Fibroblast of lung (primary cell): ENCODE measurements at regions not wholly inside any gene's neighbourhood (a gene's known extent, or its start where the extent isn't known, plus 50 kb on each side); places are given as distances from the start of the nearest gene placed in this dataset.

Experiments
- DNase-seq, 2 donors: peaks; one replicate each; pipeline versions ENCODE4 v3.0.0 to v3.0.0-alpha.2; 2010; ENCODE audit warnings: low read depth in 2 of 2
- H2AFZ ChIP-seq: 2 replicates; pipeline ENCODE4 v1.5.1; 2012; ENCODE audit warnings: low read length, control low read depth, inconsistent platforms
- H3K27ac ChIP-seq: 2 replicates; pipeline ENCODE4 v1.5.1; 2011; ENCODE audit warnings: low read length, control low read depth; ENCODE audit not compliant: insufficient read depth
- H3K27me3 ChIP-seq: 2 replicates; pipeline ENCODE4 v1.5.1; 2011; ENCODE audit warnings: mild to moderate bottlenecking, low read length; ENCODE audit not compliant: control insufficient read depth, insufficient read depth
- H3K36me3 ChIP-seq: 2 replicates; pipeline ENCODE4 v1.5.1; 2011; ENCODE audit warnings: low read length; ENCODE audit not compliant: control insufficient read depth, insufficient read depth
- H3K4me1 ChIP-seq: 2 replicates; pipeline ENCODE4 v1.5.1; 2011; ENCODE audit warnings: low read length; ENCODE audit not compliant: control insufficient read depth, insufficient read depth; ENCODE audit errors: extremely low read depth
- H3K4me2 ChIP-seq: 2 replicates; pipeline ENCODE4 v1.5.1; 2011; ENCODE audit warnings: low read length, control low read depth; ENCODE audit not compliant: insufficient read depth; ENCODE audit errors: extremely low read depth
- H3K4me3 ChIP-seq, 4 experiments: fragments of 200-600 bp in 1 of 4; sonication (generic) in 1 of 4; replicated peaks in 1 of 4; 2 replicates each; pipeline ENCODE4 v1.5.1; 2011 to 2016; ENCODE audit warnings: low read length in 4 of 4, low read depth in 3 of 4, mild to moderate bottlenecking in 3 of 4, control low read depth in 2 of 4, inconsistent platforms in 1 of 4, mixed read lengths in 1 of 4; ENCODE audit not compliant: insufficient read depth in 1 of 4; ENCODE audit errors: control extremely low read depth in 1 of 4
- H3K79me2 ChIP-seq: 2 replicates; pipeline ENCODE4 v1.5.1; 2012; ENCODE audit warnings: mild to moderate bottlenecking, low read length, inconsistent platforms; ENCODE audit not compliant: control insufficient read depth, insufficient read depth
- H3K9ac ChIP-seq: 2 replicates; pipeline ENCODE4 v1.5.1; 2011; ENCODE audit warnings: mild to moderate bottlenecking, low read length, control low read depth; ENCODE audit not compliant: insufficient read depth
- H3K9me3 ChIP-seq: 2 replicates; pipeline ENCODE4 v1.5.1; 2012; ENCODE audit warnings: low read depth, low read length; ENCODE audit not compliant: control insufficient read depth, insufficient read depth
- H4K20me1 ChIP-seq: 2 replicates; pipeline ENCODE4 v1.5.1; 2011; ENCODE audit warnings: low read length; ENCODE audit not compliant: control insufficient read depth, insufficient read depth; ENCODE audit errors: extremely low read depth
- CTCF ChIP-seq, 2 donors: IDR thresholded peaks in 1 of 2; conservative IDR thresholded peaks in 1 of 2; 1 replicate in 1 of 2; 2 replicates in 1 of 2; pipeline ENCODE4 v1.5.1; 2011 to 2012; ENCODE audit warnings: low read length in 2 of 2, control low read depth in 1 of 2, inconsistent platforms in 1 of 2, low read depth in 1 of 2, mild to moderate bottlenecking in 1 of 2
- EZH2 ChIP-seq: IDR thresholded peaks from 2 replicates; pipeline ENCODE4 v1.5.1; 2012; ENCODE audit warnings: low read length, control low read depth, mild to moderate bottlenecking; ENCODE audit errors: missing control alignments

DNA sequence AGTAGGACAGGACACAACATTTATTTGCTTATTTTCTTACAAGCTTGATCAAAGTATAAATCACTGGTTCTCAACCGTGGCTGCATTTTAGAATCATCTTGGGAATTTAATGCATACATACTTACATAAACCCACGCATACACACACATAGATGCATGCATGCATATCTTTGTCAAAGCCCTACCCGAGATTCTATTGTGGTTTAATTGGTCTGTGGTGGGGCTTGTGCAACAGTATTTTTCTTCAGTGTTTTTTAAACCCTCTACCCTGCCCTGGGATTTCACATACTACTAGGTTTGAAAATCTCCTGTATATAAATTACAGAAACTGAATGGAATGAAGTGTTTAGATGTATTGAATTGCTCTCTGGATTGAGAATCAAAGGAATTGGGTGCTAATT is 1166.2 kb downstream of the MAT2B start:
- no peak overlapping the region for H3K9ac ChIP-seq
- no peaks in the 10 kb centered on the region for H3K36me3 ChIP-seq
- no peak overlapping the region for H3K4me3 ChIP-seq
- H3K4me1 ChIP-seq: no peaks in the 10 kb centered on the region
- no peaks in the 10 kb centered on the region for H4K20me1 ChIP-seq
- no peak for TF ChIP-seq CTCF (conservative IDR thresholded peaks at IDR 0.05 in 1 of 2, IDR thresholded peaks at IDR 0.05 in 1 of 2; ENCODE audit: low read depth in 1 of 2, low read length in 2 of 2)
- TF ChIP-seq EZH2: no peak
- H3K79me2 ChIP-seq: no peaks in the 10 kb centered on the region
- DNase-seq: no peak
- no peak overlapping the region for H3K4me2 ChIP-seq
- no peaks in the 10 kb centered on the region for H3K27me3 ChIP-seq
- no peaks in the 10 kb centered on the region for H3K9me3 ChIP-seq
- H2AFZ ChIP-seq: no peak overlapping the region
- no peak overlapping the region for H3K27ac ChIP-seq

- H3K4me1 ChIP-seq: no peaks in the 10 kb centered on the region
- no peak overlapping the region for H3K4me3 ChIP-seq
- no peaks in the 10 kb centered on the region for H4K20me1 ChIP-seq
- peak overlapping the region; percentile 10 for H2AFZ ChIP-seq
- no peaks in the 10 kb centered on the region for H3K9me3 ChIP-seq
- no peak overlapping the region for H3K4me2 ChIP-seq
- no peaks in the 10 kb centered on the region for H3K36me3 ChIP-seq
- no peak overlapping the region for H3K27ac ChIP-seq
- no peak for DNase-seq
- H3K9ac ChIP-seq: no peak overlapping the region
- H3K79me2 ChIP-seq: no peaks in the 10 kb centered on the region
- no peaks in the 10 kb centered on the region for H3K27me3 ChIP-seq
- TF ChIP-seq EZH2: no peak
- TF ChIP-seq CTCF (conservative IDR thresholded peaks at IDR 0.05 in 1 of 2, IDR thresholded peaks at IDR 0.05 in 1 of 2; ENCODE audit: low read depth in 1 of 2, low read length in 2 of 2): no peak
Measured at GRCh38 chr5:164672205-164672604, 1166.8 kb downstream of the MAT2B start.

DNA sequence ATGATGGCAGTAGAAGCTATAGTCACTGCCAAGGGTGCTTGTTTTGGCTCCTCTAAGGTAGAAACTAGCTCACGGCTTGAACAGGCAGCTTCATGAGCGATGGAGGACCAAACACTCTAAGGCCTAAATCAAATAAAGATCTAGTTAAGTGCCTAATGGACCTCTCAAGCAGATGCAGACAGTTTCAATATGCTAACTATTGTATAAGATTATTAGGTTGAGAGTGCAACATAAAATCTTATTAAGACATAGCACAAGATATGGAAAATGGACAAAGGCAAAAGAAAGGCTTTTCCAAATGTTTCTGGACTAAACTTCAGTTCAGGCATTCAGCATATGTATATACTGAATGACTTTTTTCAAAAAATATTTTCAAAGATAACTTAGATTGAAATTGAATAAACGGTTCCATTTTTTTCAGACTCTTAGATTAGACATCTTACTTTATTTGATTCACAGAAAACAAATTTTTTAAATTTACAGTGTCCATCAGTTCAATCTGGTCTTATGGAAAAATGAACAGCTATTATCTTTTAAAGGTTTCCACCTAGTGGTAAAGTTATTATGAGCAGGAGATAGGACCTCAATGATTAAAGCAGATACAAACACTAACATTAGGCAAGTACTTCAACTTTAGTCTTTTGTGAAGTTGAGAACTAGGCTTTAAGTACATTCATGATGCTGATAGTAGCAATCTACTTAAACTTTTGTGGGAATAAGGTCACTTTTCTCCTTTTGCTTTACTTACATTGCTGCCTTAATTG is 1167.7 kb downstream of the MAT2B start:
- Histone ChIP-seq H3K4me2 (no peak overlapping the region), H3K27me3 (no peaks in the 10 kb centered on the region), H3K9me3 (no peaks in the 10 kb centered on the region), H3K79me2 (no peaks in the 10 kb centered on the region), H3K4me3 (no peak overlapping the region), H3K27ac (no peak overlapping the region), H2AFZ (peak overlapping the region; percentile 10), H3K36me3 (no peaks in the 10 kb centered on the region), H4K20me1 (no peaks in the 10 kb centered on the region), H3K9ac (no peak overlapping the region), H3K4me1 (no peaks in the 10 kb centered on the region)
- no peak for TF ChIP-seq EZH2
- TF ChIP-seq CTCF (conservative IDR thresholded peaks at IDR 0.05 in 1 of 2, IDR thresholded peaks at IDR 0.05 in 1 of 2; ENCODE audit: low read depth in 1 of 2, low read length in 2 of 2): peak in 1 of 2 donors; percentile 32
- peak; percentile 14 to 44 for DNase-seq
